ENCODE measurements at regions not wholly inside any gene's neighbourhood (a gene's known extent, or its start where the extent isn't known, plus 50 kb on each side); places are given as distances from the start of the nearest gene placed in this dataset.

DNA sequence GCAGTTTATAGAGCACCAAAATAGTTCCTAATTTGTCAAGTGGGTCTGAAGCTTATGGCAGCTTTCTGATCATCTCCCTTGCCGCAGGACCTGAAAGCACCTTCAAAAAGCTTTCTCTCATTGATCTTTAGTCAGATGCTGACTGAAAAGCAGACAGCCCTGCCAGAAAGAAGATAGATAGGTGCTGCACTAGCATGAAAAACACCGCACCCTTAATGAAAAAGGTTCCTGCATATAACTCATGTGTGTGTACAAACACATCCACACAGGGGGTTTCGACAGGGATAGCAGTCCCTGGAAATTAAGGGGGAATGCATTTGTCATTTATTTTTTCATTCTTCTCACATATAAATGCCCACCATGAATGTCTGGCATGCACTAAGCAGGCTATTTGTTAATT is 361.7 kb upstream of the SNX7 start:
- Histone ChIP-seq H3K36me3 (ENCODE audit: insufficient read depth, low read length) (no peaks in the 10 kb centered on the region), H3K27ac (ENCODE audit: low read length) (no peak overlapping the region)

DNA sequence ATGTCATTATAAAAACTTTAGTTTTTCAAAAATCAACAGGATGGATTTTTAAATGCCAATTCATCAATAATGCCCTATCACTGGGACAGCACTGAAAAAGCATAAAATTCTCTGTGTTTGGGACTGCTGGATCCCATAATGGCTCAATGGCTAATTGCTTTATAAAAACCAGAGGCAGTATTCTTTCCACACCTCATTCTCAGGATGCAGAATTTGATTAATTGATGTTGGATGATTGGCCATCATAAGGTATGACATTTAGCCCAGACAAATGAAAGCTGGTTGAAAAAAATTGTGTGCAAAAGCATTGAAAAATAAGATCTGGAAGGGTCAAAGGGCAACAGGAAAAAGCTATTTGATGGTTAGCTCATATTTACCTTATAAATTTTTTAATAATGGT is 362.2 kb upstream of the SNX7 start:
- H3K27me3 ChIP-seq (ENCODE audit: insufficient read depth, low read depth, low read length): no peaks in the 10 kb centered on the region
- no peaks in the 10 kb centered on the region for H3K9me3 ChIP-seq (ENCODE audit: low read length)
- no peak overlapping the region for H3K4me3 ChIP-seq (ENCODE audit: low read length)
- H3K27ac ChIP-seq (ENCODE audit: low read length): no peak overlapping the region
- H4K20me1 ChIP-seq (ENCODE audit: insufficient read depth): no peaks in the 10 kb centered on the region
- TF ChIP-seq TAF1 (IDR thresholded peaks at IDR 0.05; ENCODE audit: low read depth) (no peak), EP300 (conservative IDR thresholded peaks at IDR 0.05; ENCODE audit: poor library complexity, severe bottlenecking) (no peak), SMC3 (conservative IDR thresholded peaks at IDR 0.05; ENCODE audit: poor library complexity) (no peak), RAD21 (conservative IDR thresholded peaks at IDR 0.05) (no peak), EZH2 (IDR thresholded peaks at IDR 0.05; ENCODE audit: borderline replicate concordance, insufficient read depth, low read length, poor library complexity, severe bottlenecking) (no peak), POLR2AphosphoS5 (IDR thresholded peaks at IDR 0.05) (no peak), MXI1 (conservative IDR thresholded peaks at IDR 0.05; ENCODE audit: poor library complexity, severe bottlenecking) (no peak)
- TF ChIP-seq, protein P1, sequence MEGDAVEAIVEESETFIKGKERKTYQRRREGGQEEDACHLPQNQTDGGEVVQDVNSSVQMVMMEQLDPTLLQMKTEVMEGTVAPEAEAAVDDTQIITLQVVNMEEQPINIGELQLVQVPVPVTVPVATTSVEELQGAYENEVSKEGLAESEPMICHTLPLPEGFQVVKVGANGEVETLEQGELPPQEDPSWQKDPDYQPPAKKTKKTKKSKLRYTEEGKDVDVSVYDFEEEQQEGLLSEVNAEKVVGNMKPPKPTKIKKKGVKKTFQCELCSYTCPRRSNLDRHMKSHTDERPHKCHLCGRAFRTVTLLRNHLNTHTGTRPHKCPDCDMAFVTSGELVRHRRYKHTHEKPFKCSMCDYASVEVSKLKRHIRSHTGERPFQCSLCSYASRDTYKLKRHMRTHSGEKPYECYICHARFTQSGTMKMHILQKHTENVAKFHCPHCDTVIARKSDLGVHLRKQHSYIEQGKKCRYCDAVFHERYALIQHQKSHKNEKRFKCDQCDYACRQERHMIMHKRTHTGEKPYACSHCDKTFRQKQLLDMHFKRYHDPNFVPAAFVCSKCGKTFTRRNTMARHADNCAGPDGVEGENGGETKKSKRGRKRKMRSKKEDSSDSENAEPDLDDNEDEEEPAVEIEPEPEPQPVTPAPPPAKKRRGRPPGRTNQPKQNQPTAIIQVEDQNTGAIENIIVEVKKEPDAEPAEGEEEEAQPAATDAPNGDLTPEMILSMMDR (IDR thresholded peaks at IDR 0.05; ENCODE audit: poor library complexity, severe bottlenecking): no peak
- TF ChIP-seq, protein P2, sequence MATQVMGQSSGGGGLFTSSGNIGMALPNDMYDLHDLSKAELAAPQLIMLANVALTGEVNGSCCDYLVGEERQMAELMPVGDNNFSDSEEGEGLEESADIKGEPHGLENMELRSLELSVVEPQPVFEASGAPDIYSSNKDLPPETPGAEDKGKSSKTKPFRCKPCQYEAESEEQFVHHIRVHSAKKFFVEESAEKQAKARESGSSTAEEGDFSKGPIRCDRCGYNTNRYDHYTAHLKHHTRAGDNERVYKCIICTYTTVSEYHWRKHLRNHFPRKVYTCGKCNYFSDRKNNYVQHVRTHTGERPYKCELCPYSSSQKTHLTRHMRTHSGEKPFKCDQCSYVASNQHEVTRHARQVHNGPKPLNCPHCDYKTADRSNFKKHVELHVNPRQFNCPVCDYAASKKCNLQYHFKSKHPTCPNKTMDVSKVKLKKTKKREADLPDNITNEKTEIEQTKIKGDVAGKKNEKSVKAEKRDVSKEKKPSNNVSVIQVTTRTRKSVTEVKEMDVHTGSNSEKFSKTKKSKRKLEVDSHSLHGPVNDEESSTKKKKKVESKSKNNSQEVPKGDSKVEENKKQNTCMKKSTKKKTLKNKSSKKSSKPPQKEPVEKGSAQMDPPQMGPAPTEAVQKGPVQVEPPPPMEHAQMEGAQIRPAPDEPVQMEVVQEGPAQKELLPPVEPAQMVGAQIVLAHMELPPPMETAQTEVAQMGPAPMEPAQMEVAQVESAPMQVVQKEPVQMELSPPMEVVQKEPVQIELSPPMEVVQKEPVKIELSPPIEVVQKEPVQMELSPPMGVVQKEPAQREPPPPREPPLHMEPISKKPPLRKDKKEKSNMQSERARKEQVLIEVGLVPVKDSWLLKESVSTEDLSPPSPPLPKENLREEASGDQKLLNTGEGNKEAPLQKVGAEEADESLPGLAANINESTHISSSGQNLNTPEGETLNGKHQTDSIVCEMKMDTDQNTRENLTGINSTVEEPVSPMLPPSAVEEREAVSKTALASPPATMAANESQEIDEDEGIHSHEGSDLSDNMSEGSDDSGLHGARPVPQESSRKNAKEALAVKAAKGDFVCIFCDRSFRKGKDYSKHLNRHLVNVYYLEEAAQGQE (IDR thresholded peaks at IDR 0.05; ENCODE audit: borderline replicate concordance): no peak
- H3K9ac ChIP-seq (ENCODE audit: low read length): no peak overlapping the region
- H3K79me2 ChIP-seq (replicated peaks; ENCODE audit: insufficient read depth, low read length): no peaks in the 10 kb centered on the region
- no peaks in the 10 kb centered on the region for H3K36me3 ChIP-seq (ENCODE audit: insufficient read depth, low read length)
- H3K4me2 ChIP-seq (ENCODE audit: low read length): no peak overlapping the region
- no peaks in the 10 kb centered on the region for H3F3A ChIP-seq (ENCODE audit: insufficient read depth, low read length, poor library complexity, severe bottlenecking)
- H2AFZ ChIP-seq (ENCODE audit: low read depth, low read length): no peak overlapping the region
- H3K9me2 ChIP-seq (ENCODE audit: insufficient read depth, low read length): no peaks in the 10 kb centered on the region

More for the DNA sequence above, 361.7 kb upstream of the SNX7 start:
- H3K4me3 ChIP-seq (ENCODE audit: low read length): no peak overlapping the region
- no peaks in the 10 kb centered on the region for H4K20me1 ChIP-seq (ENCODE audit: insufficient read depth)
- H3K9ac ChIP-seq (ENCODE audit: low read length): no peak overlapping the region
- H3F3A ChIP-seq (ENCODE audit: insufficient read depth, low read length, poor library complexity, severe bottlenecking): no peaks in the 10 kb centered on the region
- no peaks in the 10 kb centered on the region for H3K9me3 ChIP-seq (ENCODE audit: low read length)
- no peaks in the 10 kb centered on the region for H3K27me3 ChIP-seq (ENCODE audit: insufficient read depth, low read depth, low read length)
- H3K9me2 ChIP-seq (ENCODE audit: insufficient read depth, low read length): no peaks in the 10 kb centered on the region
- H2AFZ ChIP-seq (ENCODE audit: low read depth, low read length): no peak overlapping the region
- TF ChIP-seq EP300 (conservative IDR thresholded peaks at IDR 0.05; ENCODE audit: poor library complexity, severe bottlenecking) (no peak), SMC3 (conservative IDR thresholded peaks at IDR 0.05; ENCODE audit: poor library complexity) (no peak), POLR2AphosphoS5 (IDR thresholded peaks at IDR 0.05) (no peak), MXI1 (conservative IDR thresholded peaks at IDR 0.05; ENCODE audit: poor library complexity, severe bottlenecking) (no peak), TAF1 (IDR thresholded peaks at IDR 0.05; ENCODE audit: low read depth) (no peak), RAD21 (conservative IDR thresholded peaks at IDR 0.05) (no peak), EZH2 (IDR thresholded peaks at IDR 0.05; ENCODE audit: borderline replicate concordance, insufficient read depth, low read length, poor library complexity, severe bottlenecking) (no peak)
- TF ChIP-seq, protein P1 (IDR thresholded peaks at IDR 0.05; ENCODE audit: poor library complexity, severe bottlenecking): no peak
- TF ChIP-seq, protein P2 (IDR thresholded peaks at IDR 0.05; ENCODE audit: borderline replicate concordance): no peak
- no peaks in the 10 kb centered on the region for H3K79me2 ChIP-seq (replicated peaks; ENCODE audit: insufficient read depth, low read length)
- no peak overlapping the region for H3K4me2 ChIP-seq (ENCODE audit: low read length)
